ENCODE measurements at regions not wholly inside any gene's neighbourhood (a gene's known extent, or its start where the extent isn't known, plus 50 kb on each side); places are given as distances from the start of the nearest gene placed in this dataset.

GRCh38 chr5:166845044-166845443, 1446.4 kb upstream of the WWC1 start:
- no peaks in the 10 kb centered on the region for H3K27me3 ChIP-seq (ENCODE audit: insufficient read depth, low read depth, low read length)
- no peaks in the 10 kb centered on the region for H4K20me1 ChIP-seq (ENCODE audit: insufficient read depth)
- H3K4me3 ChIP-seq (ENCODE audit: low read length), result no peak overlapping the region
- H3K9me3 ChIP-seq (ENCODE audit: low read length), result no peaks in the 10 kb centered on the region
- H3K9ac ChIP-seq (ENCODE audit: low read length), result no peak overlapping the region
- H3K27ac ChIP-seq (ENCODE audit: low read length), result no peak overlapping the region
- H2AFZ ChIP-seq (ENCODE audit: low read depth, low read length), result no peak overlapping the region
- no peak overlapping the region for H3K4me2 ChIP-seq (ENCODE audit: low read length)
- TF ChIP-seq RAD21 (conservative IDR thresholded peaks at IDR 0.05) (no peak), EZH2 (IDR thresholded peaks at IDR 0.05; ENCODE audit: borderline replicate concordance, insufficient read depth, low read length, poor library complexity, severe bottlenecking) (no peak), CTCF (IDR thresholded peaks at IDR 0.05; ENCODE audit: poor library complexity, severe bottlenecking) (no peak)
- no peaks in the 10 kb centered on the region for H3K79me2 ChIP-seq (replicated peaks; ENCODE audit: insufficient read depth, low read length)
- no peaks in the 10 kb centered on the region for H3K36me3 ChIP-seq (ENCODE audit: insufficient read depth, low read length)
- H3K9me2 ChIP-seq (ENCODE audit: insufficient read depth, low read length), result no peaks in the 10 kb centered on the region
- H3F3A ChIP-seq (ENCODE audit: insufficient read depth, low read length, poor library complexity, severe bottlenecking), result no peaks in the 10 kb centered on the region

GRCh38 chr5:166856791-166857190, 1434.7 kb upstream of the WWC1 start:
- H3K79me2 ChIP-seq (replicated peaks; ENCODE audit: insufficient read depth, low read length), result no peaks in the 10 kb centered on the region
- H3K9me2 ChIP-seq (ENCODE audit: insufficient read depth, low read length), result no peaks in the 10 kb centered on the region
- no peak overlapping the region for H3K4me2 ChIP-seq (ENCODE audit: low read length)
- TF ChIP-seq CTCF (IDR thresholded peaks at IDR 0.05; ENCODE audit: poor library complexity, severe bottlenecking) (no peak), MXI1 (conservative IDR thresholded peaks at IDR 0.05; ENCODE audit: poor library complexity, severe bottlenecking) (no peak), REST (IDR thresholded peaks at IDR 0.05; ENCODE audit: borderline replicate concordance) (no peak), RAD21 (conservative IDR thresholded peaks at IDR 0.05) (no peak), POLR2AphosphoS5 (IDR thresholded peaks at IDR 0.05) (no peak), TAF1 (IDR thresholded peaks at IDR 0.05; ENCODE audit: low read depth) (no peak), EP300 (conservative IDR thresholded peaks at IDR 0.05; ENCODE audit: poor library complexity, severe bottlenecking) (no peak), EZH2 (IDR thresholded peaks at IDR 0.05; ENCODE audit: borderline replicate concordance, insufficient read depth, low read length, poor library complexity, severe bottlenecking) (no peak), SMC3 (conservative IDR thresholded peaks at IDR 0.05; ENCODE audit: poor library complexity) (no peak)
- H3F3A ChIP-seq (ENCODE audit: insufficient read depth, low read length, poor library complexity, severe bottlenecking), result no peaks in the 10 kb centered on the region
- no peaks in the 10 kb centered on the region for H3K27me3 ChIP-seq (ENCODE audit: insufficient read depth, low read depth, low read length)
- no peak overlapping the region for H3K9ac ChIP-seq (ENCODE audit: low read length)
- H3K27ac ChIP-seq (ENCODE audit: low read length), result no peak overlapping the region
- H2AFZ ChIP-seq (ENCODE audit: low read depth, low read length), result no peak overlapping the region
- no peaks in the 10 kb centered on the region for H3K9me3 ChIP-seq (ENCODE audit: low read length)
- H3K36me3 ChIP-seq (ENCODE audit: insufficient read depth, low read length), result no peaks in the 10 kb centered on the region
- no peaks in the 10 kb centered on the region for H4K20me1 ChIP-seq (ENCODE audit: insufficient read depth)
- no peak overlapping the region for H3K4me3 ChIP-seq (ENCODE audit: low read length)
